Caco-2 (cell line): ENCODE measurements at regions not wholly inside any gene's neighbourhood (a gene's known extent, or its start where the extent isn't known, plus 50 kb on each side); places are given as distances from the start of the nearest gene placed in this dataset.

Experiments
- BruUV-seq: library from RNA; stranded (reverse); fragments of 400-500 nt; replicated peaks from 2 replicates; lab custom pipeline; 2021; lab: Mats Ljungman, UMichigan
- CTCF ChIA-PET: fragments of 300-600 bp; sonication (Branson Sonifier 250); formaldehyde crosslinking; loops from one replicate; lab custom pipeline; 2022; ENCODE audit warnings: antibody characterized with exemption; lab: Charles Lee
- POLR2A ChIA-PET: fragments of 300-600 bp; sonication (Branson Sonifier 250); formaldehyde crosslinking; loops from one replicate; lab custom pipeline; 2022; ENCODE audit warnings: antibody characterized with exemption; lab: Charles Lee
- DNase-seq, 2 experiments: peaks; one replicate each; pipeline versions ENCODE4 v3.0.0 to v3.0.0-alpha.2; 2020 to 2022
- H3K27me3 ChIP-seq: replicated peaks from 2 replicates; pipeline ENCODE4 v1.6.0; 2011; ENCODE audit warnings: low read length; ENCODE audit not compliant: control insufficient read depth, insufficient read depth
- H3K36me3 ChIP-seq: 2 replicates; pipeline ENCODE4 v1.5.1; 2011; ENCODE audit warnings: low read length; ENCODE audit not compliant: control insufficient read depth, insufficient read depth
- H3K4me1 ChIP-seq: fragments of 250-450 bp; sonication (Bioruptor Pico); 2 replicates; pipeline ENCODE4 v1.5.1; 2020; ENCODE audit warnings: mild to moderate bottlenecking
- H3K4me3 ChIP-seq: 2 replicates; pipeline ENCODE4 v1.5.1; 2011; ENCODE audit warnings: low read depth, mild to moderate bottlenecking, control low read depth, low read length
- H3K9me3 ChIP-seq: fragments of 250-450 bp; sonication (Bioruptor Pico); 2 replicates; pipeline ENCODE4 v1.5.1; 2020; ENCODE audit warnings: mild to moderate bottlenecking, moderate library complexity
- H3K27ac Mint-ChIP-seq: one replicate; pipeline ENCODE4 v1.8.0; 2022; ENCODE audit warnings: mixed read lengths; ENCODE audit not compliant: unreplicated experiment
- H3K27me3 Mint-ChIP-seq: one replicate; pipeline ENCODE4 v1.8.0; 2022; ENCODE audit warnings: mixed read lengths; ENCODE audit not compliant: insufficient read depth, unreplicated experiment
- H3K36me3 Mint-ChIP-seq: one replicate; pipeline ENCODE4 v1.8.0; 2022; ENCODE audit warnings: mild to moderate bottlenecking, mixed read lengths; ENCODE audit not compliant: insufficient read depth, unreplicated experiment
- H3K4me1 Mint-ChIP-seq: one replicate; pipeline ENCODE4 v1.8.0; 2022; ENCODE audit warnings: low read depth, mixed read lengths; ENCODE audit not compliant: unreplicated experiment
- H3K4me3 Mint-ChIP-seq: one replicate; pipeline ENCODE4 v1.8.0; 2022; ENCODE audit warnings: mild to moderate bottlenecking, moderate library complexity, mixed read lengths; ENCODE audit not compliant: unreplicated experiment
- H3K9me3 Mint-ChIP-seq: one replicate; pipeline ENCODE4 v1.8.0; 2022; ENCODE audit warnings: mixed read lengths; ENCODE audit not compliant: unreplicated experiment
- CTCF ChIP-seq, 2 experiments: fragments of 200-600 bp in 1 of 2; IDR thresholded peaks; 1 replicate in 1 of 2; 2 replicates in 1 of 2; pipeline versions ENCODE4 v1.5.1 to v1.8.0; 2011 to 2022; ENCODE audit warnings: antibody characterized with exemption in 1 of 2, control low read depth in 1 of 2, inconsistent platforms in 1 of 2, low read depth in 1 of 2, low read length in 1 of 2, mild to moderate bottlenecking in 1 of 2, moderate library complexity in 1 of 2; ENCODE audit not compliant: insufficient read depth in 1 of 2, severe bottlenecking in 1 of 2, unreplicated experiment in 1 of 2
- intact Hi-C: fragments of 100-400 bp; cut with micrococcal nuclease; formaldehyde crosslinking; loops from one replicate; pipeline ENCODE4 v1.10.0; 2022; ENCODE audit not compliant: unreplicated experiment

GRCh38 chr7:42292991-42293521, 56.0 kb upstream of the GLI3 start:
- Mint-ChIP-seq H3K27ac (no peak overlapping the region), H3K27me3 (peaks cover 31% of the 10 kb centered on the region), H3K9me3 (no peaks in the 10 kb centered on the region), H3K4me1 (no peaks in the 10 kb centered on the region), H3K4me3 (peak overlapping the region; percentile 34), H3K36me3 (no peaks in the 10 kb centered on the region)
- ChIA-PET POLR2A (no interaction called here), CTCF (no interaction called here)
- no peak overlapping the region for H3K4me3 ChIP-seq
- no peak for DNase-seq
- BruUV-seq: no TSS peak
- peaks cover 1% of the 10 kb centered on the region; the same call in 1 of the 2 replicates for H3K27me3 ChIP-seq
- H3K4me1 ChIP-seq: no peaks in the 10 kb centered on the region
- intact Hi-C loops: no loop called here
- H3K36me3 ChIP-seq: no peaks in the 10 kb centered on the region
- TF ChIP-seq CTCF (IDR thresholded peaks at IDR 0.05; ENCODE audit: insufficient read depth in 1 of 2, low read depth in 1 of 2, low read length in 1 of 2, severe bottlenecking in 1 of 2, unreplicated experiment in 1 of 2): no peak
- no peaks in the 10 kb centered on the region; the same call in 1 of the 2 replicates for H3K9me3 ChIP-seq

- Mint-ChIP-seq H3K36me3 (no peaks in the 10 kb centered on the region), H3K27me3 (peaks cover 33% of the 10 kb centered on the region)
- H3K36me3 ChIP-seq: no peaks in the 10 kb centered on the region
These were observed 52.5 kb upstream of the GLI3 start for GRCh38 chr7:42289473-42289872.

More at GRCh38 chr7:42289473-42289872, 52.5 kb upstream of the GLI3 start:
- H3K4me3 ChIP-seq: no peak overlapping the region
- no peaks in the 10 kb centered on the region for H3K4me1 ChIP-seq
- CTCF ChIA-PET: no interaction called here
- Mint-ChIP-seq H3K9me3 (no peaks in the 10 kb centered on the region), H3K4me1 (no peaks in the 10 kb centered on the region), H3K4me3 (no peak overlapping the region), H3K27ac (no peak overlapping the region)
- POLR2A ChIA-PET: no interaction called here
- BruUV-seq: no TSS peak
- peaks cover 1% of the 10 kb centered on the region; the same call in 1 of the 2 replicates for H3K27me3 ChIP-seq
- intact Hi-C loops: no loop called here
- TF ChIP-seq CTCF (IDR thresholded peaks at IDR 0.05; ENCODE audit: insufficient read depth in 1 of 2, low read depth in 1 of 2, low read length in 1 of 2, severe bottlenecking in 1 of 2, unreplicated experiment in 1 of 2): no peak
- DNase-seq: no peak
- H3K9me3 ChIP-seq: no peaks in the 10 kb centered on the region; the same call in 1 of the 2 replicates
